ENCODE measurements at regions not wholly inside any gene's neighbourhood (a gene's known extent, or its start where the extent isn't known, plus 50 kb on each side); places are given as distances from the start of the nearest gene placed in this dataset.

DNA sequence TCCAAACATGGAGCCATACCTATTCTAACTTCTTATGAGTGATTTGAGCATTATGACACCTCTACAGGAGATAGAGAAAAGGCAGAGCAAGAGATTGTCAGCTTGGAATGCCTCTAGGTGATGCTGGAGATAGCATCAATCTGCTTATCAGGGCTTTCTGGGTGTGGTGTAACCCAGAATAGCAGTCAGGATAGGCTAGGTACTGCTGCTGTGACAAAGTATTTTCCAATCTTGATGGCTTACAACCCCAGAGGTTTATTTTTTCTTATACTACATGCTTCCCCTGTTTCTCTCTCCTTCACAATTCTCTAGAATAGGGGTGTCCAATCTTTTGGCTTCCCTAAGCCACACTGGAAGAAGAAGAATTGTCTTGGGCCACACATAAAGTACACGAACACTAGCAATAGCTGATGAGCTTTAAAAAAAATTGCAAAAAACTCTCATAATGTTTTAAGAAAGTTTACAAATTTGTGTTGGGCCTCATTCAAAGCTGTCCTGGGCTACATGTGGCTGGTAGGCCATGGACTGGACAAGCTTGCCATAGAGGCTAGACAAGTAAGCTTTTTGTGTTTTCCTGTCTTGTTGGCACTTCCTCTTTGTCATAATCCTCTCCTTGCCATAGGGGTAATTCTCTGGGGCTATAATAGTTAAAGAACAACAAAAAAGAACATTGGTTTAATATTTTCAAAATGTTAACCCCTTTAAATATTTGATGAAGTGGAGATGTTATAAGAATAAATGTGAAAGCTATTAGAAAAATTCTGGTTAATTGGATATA is 123.9 kb upstream of the PMCH start:
- Histone ChIP-seq H2BK15ac (ENCODE audit: low read depth, low read length) (no peak overlapping the region), H2BK120ac (ENCODE audit: low read depth, low read length, poor library complexity, severe bottlenecking) (no peak overlapping the region), H3K27me3 (ENCODE audit: insufficient read depth, low read length) (no peaks in the 10 kb centered on the region), H3K9ac (ENCODE audit: extremely low read depth, insufficient read length, low read length) (no peak overlapping the region), H4K8ac (replicated peaks; ENCODE audit: insufficient read length, low read depth, low read length) (no peak overlapping the region), H2BK20ac (ENCODE audit: low read depth, low read length, poor library complexity, severe bottlenecking) (no peak overlapping the region), H4K20me1 (ENCODE audit: control insufficient read depth, insufficient read depth, insufficient read length) (no peaks in the 10 kb centered on the region), H3K4me1 (ENCODE audit: insufficient read depth, low read length) (no peaks in the 10 kb centered on the region), H3K14ac (ENCODE audit: insufficient read depth, low read length) (no peak overlapping the region), H2BK5ac (ENCODE audit: insufficient read length, low read length) (no peak overlapping the region), H2AFZ (ENCODE audit: low read length) (no peak overlapping the region), H2BK12ac (ENCODE audit: insufficient read length, low read depth, low read length) (no peak overlapping the region), H3K9me3 (ENCODE audit: control insufficient read depth, low read depth, low read length) (no peaks in the 10 kb centered on the region), H3K23me2 (ENCODE audit: insufficient read length, low read depth, low read length, poor library complexity, severe bottlenecking) (no peaks in the 10 kb centered on the region), H3T11ph (ENCODE audit: low read length) (no peak overlapping the region), H3K27ac (ENCODE audit: insufficient read length, low read depth, low read length) (no peak overlapping the region), H3K56ac (ENCODE audit: insufficient read length, low read depth, low read length) (no peak overlapping the region), H4K91ac (ENCODE audit: insufficient read length, low read depth, low read length) (no peak overlapping the region), H3K18ac (ENCODE audit: insufficient read length, low read depth, low read length) (no peak overlapping the region), H3K79me2 (ENCODE audit: insufficient read depth, low read length) (no peaks in the 10 kb centered on the region), H2AK5ac (ENCODE audit: insufficient read length, low read length) (no peak overlapping the region), H3K79me1 (ENCODE audit: insufficient read depth, low read depth, low read length, poor library complexity, severe bottlenecking) (no peaks in the 10 kb centered on the region), H3K23ac (ENCODE audit: insufficient read length, low read depth, low read length) (no peak overlapping the region), H3K4ac (ENCODE audit: low read depth, low read length) (no peak overlapping the region), H3K4me2 (ENCODE audit: insufficient read depth, insufficient read length, low read length) (no peak overlapping the region), H4K5ac (ENCODE audit: insufficient read length, low read depth, low read length) (no peak overlapping the region)
- peaks cover 15 to 20% of the 10 kb centered on the region in 2 experiments for H3K4me1 Mint-ChIP-seq
- TF ChIP-seq, protein P1, sequence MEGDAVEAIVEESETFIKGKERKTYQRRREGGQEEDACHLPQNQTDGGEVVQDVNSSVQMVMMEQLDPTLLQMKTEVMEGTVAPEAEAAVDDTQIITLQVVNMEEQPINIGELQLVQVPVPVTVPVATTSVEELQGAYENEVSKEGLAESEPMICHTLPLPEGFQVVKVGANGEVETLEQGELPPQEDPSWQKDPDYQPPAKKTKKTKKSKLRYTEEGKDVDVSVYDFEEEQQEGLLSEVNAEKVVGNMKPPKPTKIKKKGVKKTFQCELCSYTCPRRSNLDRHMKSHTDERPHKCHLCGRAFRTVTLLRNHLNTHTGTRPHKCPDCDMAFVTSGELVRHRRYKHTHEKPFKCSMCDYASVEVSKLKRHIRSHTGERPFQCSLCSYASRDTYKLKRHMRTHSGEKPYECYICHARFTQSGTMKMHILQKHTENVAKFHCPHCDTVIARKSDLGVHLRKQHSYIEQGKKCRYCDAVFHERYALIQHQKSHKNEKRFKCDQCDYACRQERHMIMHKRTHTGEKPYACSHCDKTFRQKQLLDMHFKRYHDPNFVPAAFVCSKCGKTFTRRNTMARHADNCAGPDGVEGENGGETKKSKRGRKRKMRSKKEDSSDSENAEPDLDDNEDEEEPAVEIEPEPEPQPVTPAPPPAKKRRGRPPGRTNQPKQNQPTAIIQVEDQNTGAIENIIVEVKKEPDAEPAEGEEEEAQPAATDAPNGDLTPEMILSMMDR (conservative IDR thresholded peaks at IDR 0.05), result no peak
- no peak overlapping the region for H3K27ac Mint-ChIP-seq
- peaks cover 0 to 5% (median 0%) of the 10 kb centered on the region in 3 experiments; a peak in 2 of 7 replicates for H3K36me3 Mint-ChIP-seq (ENCODE audit: insufficient read depth in 1 of 3, low read depth in 3 of 3)
- peaks cover 0 to 11% of the 10 kb centered on the region in 2 experiments; a peak in 1 of 5 replicates for H3K9me3 Mint-ChIP-seq
- WGBS (ENCODE audit: extremely low coverage, insufficient read length, low lambda C conversion rate), result no CpG with 5 or more reads among the region's 1 CpG
- no peaks in the 10 kb centered on the region for H3K27me3 Mint-ChIP-seq (ENCODE audit: low read depth)
- no peak for DNase-seq
- no peak overlapping the region for H3K4me3 Mint-ChIP-seq

Measured in H9 (cell line).